ENCODE measurements at regions not wholly inside any gene's neighbourhood (a gene's known extent, or its start where the extent isn't known, plus 50 kb on each side); places are given as distances from the start of the nearest gene placed in this dataset.

- TF ChIP-seq EZH2 (IDR thresholded peaks at IDR 0.05) (no peak), POLR2AphosphoS5 (IDR thresholded peaks at IDR 0.05; ENCODE audit: borderline replicate concordance, low read depth, low read length) (no peak)
Observed at GRCh38 chr5:104016646-104017045, 454.1 kb upstream of the NUDT12 start.

Data from SK-N-MC (cell line).